HUES6 (cell line): ENCODE measurements at regions not wholly inside any gene's neighbourhood (a gene's known extent, or its start where the extent isn't known, plus 50 kb on each side); places are given as distances from the start of the nearest gene placed in this dataset.

ENCODE experiments used
- H3K27ac ChIP-seq: 2 replicates; pipeline ENCODE4 v1.7.0; 2013; ENCODE audit warnings: low read depth, mild to moderate bottlenecking, low read length, inconsistent platforms
- H3K27me3 ChIP-seq: 2 replicates; pipeline ENCODE4 v1.6.1; 2013; ENCODE audit warnings: low read length; ENCODE audit not compliant: control insufficient read depth, insufficient read depth
- H3K36me3 ChIP-seq: 2 replicates; pipeline ENCODE4 v1.6.1; 2013; ENCODE audit warnings: low read length; ENCODE audit not compliant: control insufficient read depth, insufficient read depth
- H3K4me1 ChIP-seq: 2 replicates; pipeline ENCODE4 v1.6.1; 2013; ENCODE audit warnings: low read length; ENCODE audit not compliant: control insufficient read depth, insufficient read depth
- H3K4me3 ChIP-seq: 2 replicates; pipeline ENCODE4 v1.5.1; 2013; ENCODE audit warnings: low read depth, low read length
- H3K9ac ChIP-seq: one replicate; pipeline ENCODE4 v1.6.1; 2013; ENCODE audit warnings: mild to moderate bottlenecking, low read length
- H3K9me3 ChIP-seq: 2 replicates; pipeline ENCODE4 v1.6.1; 2013; ENCODE audit warnings: low read depth, low read length; ENCODE audit not compliant: control insufficient read depth, insufficient read depth

GRCh38 chrX:10387011-10387410 lies 230.2 kb downstream of the CLCN4 start:
- Histone ChIP-seq H3K9me3 (no peaks in the 10 kb centered on the region), H3K27ac (no peak overlapping the region), H3K36me3 (no peaks in the 10 kb centered on the region), H3K4me1 (no peaks in the 10 kb centered on the region), H3K27me3 (no peaks in the 10 kb centered on the region; the same call in 1 of the 2 replicates), H3K4me3 (no peak overlapping the region), H3K9ac (no peak overlapping the region)

- Histone ChIP-seq H3K9me3 (no peaks in the 10 kb centered on the region), H3K27ac (no peak overlapping the region), H3K36me3 (no peaks in the 10 kb centered on the region), H3K4me3 (no peak overlapping the region), H3K4me1 (no peaks in the 10 kb centered on the region), H3K27me3 (no peaks in the 10 kb centered on the region; the same call in 1 of the 2 replicates), H3K9ac (no peak overlapping the region)
Measured at GRCh38 chrX:10390187-10390586, 230.2 kb downstream of the MID1 start.

GRCh38 chrX:10393241-10393640 lies 227.1 kb downstream of the MID1 start:
- Histone ChIP-seq H3K4me3 (no peak overlapping the region), H3K27me3 (no peaks in the 10 kb centered on the region; the same call in 1 of the 2 replicates), H3K36me3 (no peaks in the 10 kb centered on the region), H3K9ac (no peak overlapping the region), H3K4me1 (peaks cover 6% of the 10 kb centered on the region), H3K9me3 (no peaks in the 10 kb centered on the region), H3K27ac (no peak overlapping the region)

- no peak overlapping the region for H3K4me3 ChIP-seq
Measured at GRCh38 chrX:10393899-10394298, 226.5 kb downstream of the MID1 start.

GRCh38 chrX:10395179-10395578 lies 225.2 kb downstream of the MID1 start:
- Histone ChIP-seq H3K27ac (no peak overlapping the region), H3K9ac (no peak overlapping the region)

More at GRCh38 chrX:10393899-10394298, 226.5 kb downstream of the MID1 start:
- Histone ChIP-seq H3K27me3 (no peaks in the 10 kb centered on the region; the same call in 1 of the 2 replicates), H3K9me3 (no peaks in the 10 kb centered on the region), H3K36me3 (no peaks in the 10 kb centered on the region), H3K4me1 (peaks cover 12% of the 10 kb centered on the region), H3K9ac (no peak overlapping the region), H3K27ac (no peak overlapping the region)

More at GRCh38 chrX:10395179-10395578, 225.2 kb downstream of the MID1 start:
- Histone ChIP-seq H3K4me3 (no peak overlapping the region), H3K9me3 (no peaks in the 10 kb centered on the region), H3K4me1 (peaks cover 14% of the 10 kb centered on the region), H3K27me3 (no peaks in the 10 kb centered on the region; the same call in 1 of the 2 replicates), H3K36me3 (no peaks in the 10 kb centered on the region)
